ENCODE measurements at regions not wholly inside any gene's neighbourhood (a gene's known extent, or its start where the extent isn't known, plus 50 kb on each side); places are given as distances from the start of the nearest gene placed in this dataset.

GRCh38 chr3:22916933-22917332 is 286.2 kb upstream of the UBE2E2 start:
- no peak for TF ChIP-seq POLR2AphosphoS5 (IDR thresholded peaks at IDR 0.05; ENCODE audit: borderline replicate concordance, low read depth, low read length)
- TF ChIP-seq EZH2 (IDR thresholded peaks at IDR 0.05), result no peak
- TF ChIP-seq FOXP2 (optimal IDR thresholded peaks at IDR 0.05; ENCODE audit: control extremely low read depth, extremely low read length, insufficient read depth), result no peak

All from SK-N-MC (cell line).